ENCODE measurements at regions not wholly inside any gene's neighbourhood (a gene's known extent, or its start where the extent isn't known, plus 50 kb on each side); places are given as distances from the start of the nearest gene placed in this dataset.
A peak's percentile ranks its signal among the peaks of the same experiment; 100 is the strongest.

- Histone ChIP-seq H4K20me1 (ENCODE audit: control insufficient read depth, insufficient read depth) (no peaks in the 10 kb centered on the region), H3K27me3 (replicated peaks in 1 of 2; ENCODE audit: control insufficient read depth in 2 of 2, insufficient read depth in 2 of 2, low read length in 1 of 2) (no peaks in the 10 kb centered on the region), H3K36me3 (ENCODE audit: control insufficient read depth in 2 of 2, insufficient read depth in 2 of 2, low read length in 1 of 2) (no peaks in the 10 kb centered on the region), H3K9me3 (replicated peaks; ENCODE audit: control insufficient read depth, insufficient read depth, low read length) (no peaks in the 10 kb centered on the region), H3K4me2 (ENCODE audit: control insufficient read depth, insufficient read depth) (peak overlapping the region; percentile 27; the same call in 1 of the 2 replicates), H3K79me2 (ENCODE audit: control insufficient read depth, insufficient read depth, low read length) (no peaks in the 10 kb centered on the region), H3K27ac (ENCODE audit: control insufficient read depth, insufficient read depth) (peak overlapping the region; percentile 83; the same call in 1 of the 2 replicates), H3K4me3 (no peak overlapping the region), H3K9ac (ENCODE audit: control insufficient read depth, insufficient read depth, low read length) (no peak overlapping the region), H3K4me1 (ENCODE audit: control insufficient read depth, insufficient read depth, low read length) (peaks cover 25% of the 10 kb centered on the region), H2AFZ (ENCODE audit: control insufficient read depth, low read depth, low read length) (no peak overlapping the region; the same call in 1 of the 2 replicates)
- no peak for FAIRE-seq
- DNase-seq (ENCODE audit: low read depth, low spot score): no peak
- 73% methylated on average over 2 of the region's 2 CpGs for WGBS (ENCODE audit: insufficient coverage, insufficient replicate concordance, low lambda C conversion rate, missing lambda C conversion rate)
- ATAC-seq: no peak
- in situ Hi-C loops (cut with MboI): no loop called here
- ChIA-PET POLR2A (interaction anchor here (1.0 to 4.5 kb wide), 2 partner anchors 10 to 28 kb away, joined by 3 to 26 read pairs; no protein-coding TSS in a partner anchor), RAD21 (ENCODE audit: unreplicated experiment) (interaction anchor here (0.6 to 4.9 kb wide), 7 partner anchors 10 to 223 kb away, joined by 3 to 37 read pairs (median 8); no protein-coding TSS in a partner anchor), SMC1A (ENCODE audit: uncharacterized antibody, unreplicated experiment) (interaction anchor here (1.2 to 10.3 kb wide), 8 partner anchors 11 to 39 kb away, joined by 3 to 152 read pairs (median 6); no protein-coding TSS in a partner anchor), CTCF (interaction anchor here (1.1 to 7.0 kb wide), 9 partner anchors 10 to 131 kb away, joined by 3 to 45 read pairs (median 10); no protein-coding TSS in a partner anchor)
- no TSS peak for BruUV-seq (replicated peaks)
- TF ChIP-seq POLR2AphosphoS2 (IDR thresholded peaks at IDR 0.05; ENCODE audit: low read depth, low read length): no peak
- no peak for TF ChIP-seq EP300 (IDR thresholded peaks at IDR 0.05; ENCODE audit: borderline replicate concordance in 1 of 2, control insufficient read depth in 1 of 2, low read depth in 2 of 2, low read length in 2 of 2)
- TF ChIP-seq SUZ12 (IDR thresholded peaks at IDR 0.05; ENCODE audit: unreplicated experiment): no peak
- TF ChIP-seq ATF2 (IDR thresholded peaks at IDR 0.05; ENCODE audit: low read length): no peak
- TF ChIP-seq CBFB (IDR thresholded peaks at IDR 0.05; ENCODE audit: low read depth): no peak
- TF ChIP-seq, protein P1, sequence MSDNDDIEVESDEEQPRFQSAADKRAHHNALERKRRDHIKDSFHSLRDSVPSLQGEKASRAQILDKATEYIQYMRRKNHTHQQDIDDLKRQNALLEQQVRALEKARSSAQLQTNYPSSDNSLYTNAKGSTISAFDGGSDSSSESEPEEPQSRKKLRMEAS (IDR thresholded peaks at IDR 0.05; ENCODE audit: low read depth, low read length): no peak
- no peak for TF ChIP-seq E4F1 (IDR thresholded peaks at IDR 0.05; ENCODE audit: borderline replicate concordance, partially characterized antibody)
- TF ChIP-seq KAT2A (conservative IDR thresholded peaks at IDR 0.05; ENCODE audit: control insufficient read depth, low read depth, low read length): no peak
- TF ChIP-seq ZNF217 (IDR thresholded peaks at IDR 0.05): no peak
- no peak for TF ChIP-seq NR2C1 (IDR thresholded peaks at IDR 0.05)
- TF ChIP-seq MYC (IDR thresholded peaks at IDR 0.05; ENCODE audit: insufficient read depth, insufficient read length, insufficient replicate concordance, low read length, severe bottlenecking): no peak
- no peak for TF ChIP-seq BCL11A (IDR thresholded peaks at IDR 0.05; ENCODE audit: low read depth, low read length)
- no peak for TF ChIP-seq RELA (IDR thresholded peaks at IDR 0.05; ENCODE audit: borderline replicate concordance, partially characterized antibody)
- no peak for TF ChIP-seq LARP7 (IDR thresholded peaks at IDR 0.05)
- intact Hi-C loops (cut with micrococcal nuclease; ENCODE audit: unreplicated experiment): loop anchor here (1.0 to 2.0 kb wide), 3 partner anchors 11 to 27 kb away; no protein-coding TSS in a partner anchor
Measured at GRCh38 chr14:22449600-22449905, 139.5 kb downstream of the DAD1 start.
